A549 (cell line): ENCODE measurements at regions not wholly inside any gene's neighbourhood (a gene's known extent, or its start where the extent isn't known, plus 50 kb on each side); places are given as distances from the start of the nearest gene placed in this dataset.

Source experiments
- ATAC-seq, 2 experiments: fragments of 200-7000 bp in 1 of 2; fragments of >200 bp in 1 of 2; cut with Nextera tagmentation in 1 of 2; cut with Tn5 transposase in 1 of 2; 3 replicates each; pipeline versions ENCODE4 v1.8.0 to v1.9.1; 2018 to 2020; ENCODE audit warnings: mild to moderate bottlenecking in 1 of 2, moderate library complexity in 1 of 2
- CTCF ChIA-PET: fragments of 300-600 bp; sonication (Branson Sonifier 250); formaldehyde crosslinking; extraction: SDS; loops from one replicate; lab custom pipeline; 2021; ENCODE audit warnings: antibody characterized with exemption, inconsistent platforms; lab: Yijun Ruan, JAX
- POLR2A ChIA-PET: fragments of 350-600 bp; formaldehyde crosslinking; extraction: SDS; loops from one replicate; lab custom pipeline; 2021; ENCODE audit warnings: antibody characterized with exemption, inconsistent platforms; lab: Yijun Ruan, JAX
- DNase-seq, 2 experiments: peaks; one replicate each; pipeline versions ENCODE4 v3.0.0 to v3.0.0-alpha.2; 2011 to 2016; ENCODE audit warnings: low read depth in 1 of 2, low spot score in 1 of 2
- FAIRE-seq: peaks from 2 replicates; lab custom pipeline; 2011; peaks lifted over from hg19 to GRCh38; lab: Jason Lieb, UNC
- H3K27ac ChIP-seq, 2 experiments: fragments of >200 bp; sonication (Bioruptor Twin); formaldehyde crosslinking; 3 replicates each; pipeline ENCODE4 v1.5.1; 2016 to 2017
- H3K4me1 ChIP-seq: fragments of >200 bp; sonication (Bioruptor Twin); formaldehyde crosslinking; 3 replicates; pipeline ENCODE4 v1.6.1; 2016
- H3K4me2 ChIP-seq: fragments of >200 bp; sonication (Bioruptor Twin); formaldehyde crosslinking; 3 replicates; pipeline ENCODE4 v1.6.1; 2016
- H3K4me3 ChIP-seq: fragments of >200 bp; sonication (Bioruptor Twin); formaldehyde crosslinking; 3 replicates; pipeline ENCODE4 v1.5.1; 2016
- H3K9me3 ChIP-seq: fragments of >200 bp; sonication (Bioruptor Twin); formaldehyde crosslinking; 3 replicates; pipeline ENCODE4 v1.6.1; 2016
- ATOH8 ChIP-seq: fragments of 250-450 bp; sonication (Bioruptor Pico); IDR thresholded peaks from 2 replicates; pipeline ENCODE4 v1.5.0; 2020; ENCODE audit warnings: low read depth, mild to moderate bottlenecking, moderate library complexity
- CEBPB ChIP-seq, 2 experiments: fragments of >200 bp in 1 of 2; sonication (Bioruptor Twin) in 1 of 2; formaldehyde crosslinking in 1 of 2; IDR thresholded peaks; 2 replicates each; pipeline ENCODE4 v1.6.1; 2012 to 2016
- CHD2 ChIP-seq: fragments of 150-350 bp; IDR thresholded peaks from 2 replicates; pipeline ENCODE4 v1.6.1; 2014; ENCODE audit warnings: low read length; ENCODE audit not compliant: partially characterized antibody
- E2F6 ChIP-seq: IDR thresholded peaks from 2 replicates; pipeline ENCODE4 v1.6.1; 2012; ENCODE audit warnings: low read depth, borderline replicate concordance
- ESRRA ChIP-seq: fragments of 150-350 bp; IDR thresholded peaks from 2 replicates; pipeline ENCODE4 v1.6.1; 2014; ENCODE audit warnings: mild to moderate bottlenecking, low read length, borderline replicate concordance
- FOSB ChIP-seq: fragments of 250-450 bp; sonication (Bioruptor Pico); IDR thresholded peaks from 2 replicates; pipeline ENCODE4 v1.5.0; 2020; ENCODE audit warnings: mild to moderate bottlenecking, moderate library complexity
- HDAC2 ChIP-seq: fragments of 200-600 bp; sonication (generic); IDR thresholded peaks from 2 replicates; pipeline ENCODE4 v1.6.1; 2016
- JUNB ChIP-seq: fragments of >200 bp; sonication (Bioruptor Twin); formaldehyde crosslinking; IDR thresholded peaks from 2 replicates; pipeline ENCODE4 v1.6.1; 2016
- KDM1A ChIP-seq: fragments of 200-600 bp; sonication (generic); IDR thresholded peaks from 2 replicates; pipeline ENCODE4 v1.6.1; 2016; ENCODE audit warnings: low read depth, mild to moderate bottlenecking
- RARB ChIP-seq: fragments of 250-450 bp; sonication (Bioruptor Pico); IDR thresholded peaks from 2 replicates; pipeline ENCODE4 v1.8.0; 2021; ENCODE audit warnings: mild to moderate bottlenecking, moderate library complexity
- RFX5 ChIP-seq: fragments of 450-650 bp; IDR thresholded peaks from 2 replicates; pipeline ENCODE4 v1.7.1; 2014; ENCODE audit warnings: antibody characterized with exemption, mild to moderate bottlenecking, moderate library complexity
- RNF2 ChIP-seq: fragments of 200-600 bp; sonication (generic); IDR thresholded peaks from 2 replicates; pipeline ENCODE4 v1.6.1; 2016; ENCODE audit warnings: low read depth, mild to moderate bottlenecking, antibody characterized with exemption, moderate library complexity, borderline replicate concordance
- TFCP2L1 ChIP-seq: fragments of 250-450 bp; sonication (Bioruptor Pico); IDR thresholded peaks from 2 replicates; pipeline ENCODE4 v1.5.0; 2021; ENCODE audit warnings: mild to moderate bottlenecking
- ZFP36 ChIP-seq: fragments of 450-650 bp; IDR thresholded peaks from 2 replicates; pipeline ENCODE4 v1.6.1; 2014; ENCODE audit warnings: borderline replicate concordance; ENCODE audit not compliant: partially characterized antibody
- WGBS: methylation state at CpG from one replicate; pipeline ENCODE4 v1.1.6; 2017; ENCODE audit errors: missing lambda C conversion rate; 5-methylcytosine and 5-hydroxymethylcytosine counted together
- TF ChIP-seq, protein P1 (sequence below): fragments of 200-600 bp; sonication (generic); IDR thresholded peaks from 2 replicates; pipeline ENCODE4 v1.6.1; 2016; ENCODE audit warnings: antibody characterized with exemption, mild to moderate bottlenecking, moderate library complexity
- TF ChIP-seq, protein P2 (sequence below): fragments of 150-350 bp; IDR thresholded peaks from 2 replicates; pipeline ENCODE4 v1.6.1; 2014; ENCODE audit warnings: low read depth, mild to moderate bottlenecking, low read length
- TF ChIP-seq, protein P3 (sequence below): fragments of >200 bp; sonication (Bioruptor Twin); formaldehyde crosslinking; IDR thresholded peaks from 3 replicates; pipeline ENCODE4 v1.5.1; 2016

DNA sequence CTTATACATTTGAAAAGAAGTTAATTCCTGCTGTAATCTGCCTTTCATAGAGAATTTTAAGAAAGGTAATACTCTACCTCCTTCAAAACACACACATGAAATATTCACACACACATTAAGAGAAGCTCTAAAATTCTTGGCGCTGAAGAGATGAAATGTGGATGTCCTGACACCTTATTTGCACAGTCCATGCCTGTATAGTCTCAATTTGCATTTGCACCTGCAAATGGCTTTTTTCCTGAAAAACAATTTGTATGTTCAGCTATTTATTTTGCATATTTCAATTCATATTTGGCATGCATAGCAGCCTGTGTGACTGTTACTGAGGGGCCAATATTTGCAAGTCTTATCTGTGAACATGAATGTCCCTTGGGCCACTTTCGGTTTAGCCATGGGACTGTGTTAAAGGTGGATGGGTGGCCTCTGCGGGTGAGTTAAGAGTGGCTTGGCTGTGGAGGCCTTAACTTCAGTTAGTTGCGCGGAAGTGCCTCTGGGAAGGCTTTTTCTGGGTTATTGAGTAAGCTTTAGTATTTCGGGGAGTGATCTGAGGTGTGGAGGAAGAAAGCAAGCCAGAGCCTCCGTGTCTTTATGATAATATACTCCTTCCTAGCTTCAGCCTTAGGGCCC, 443.3 kb upstream of the FAT1 start:
- FAIRE-seq = no peak
- ChIA-PET CTCF (no interaction called here), POLR2A (no interaction called here)
- DNase-seq = no peak
- Histone ChIP-seq H3K4me2 (no peak overlapping the region), H3K27ac (no peak overlapping the region), H3K9me3 (no peaks in the 10 kb centered on the region), H3K4me1 (no peaks in the 10 kb centered on the region), H3K4me3 (no peak overlapping the region)
- ATAC-seq = no peak
- WGBS = 81% methylated on average over 7 of the region's 7 CpGs
- TF ChIP-seq CHD2 (no peak), CEBPB (IDR thresholded peaks at IDR 0.05) (no peak), KDM1A (no peak), E2F6 (no peak), FOSB (CRISPR knock-in tag) (no peak), RARB (CRISPR knock-in tag) (no peak), JUNB (no peak), RFX5 (no peak), ESRRA (no peak)
- TF ChIP-seq, protein P1, sequence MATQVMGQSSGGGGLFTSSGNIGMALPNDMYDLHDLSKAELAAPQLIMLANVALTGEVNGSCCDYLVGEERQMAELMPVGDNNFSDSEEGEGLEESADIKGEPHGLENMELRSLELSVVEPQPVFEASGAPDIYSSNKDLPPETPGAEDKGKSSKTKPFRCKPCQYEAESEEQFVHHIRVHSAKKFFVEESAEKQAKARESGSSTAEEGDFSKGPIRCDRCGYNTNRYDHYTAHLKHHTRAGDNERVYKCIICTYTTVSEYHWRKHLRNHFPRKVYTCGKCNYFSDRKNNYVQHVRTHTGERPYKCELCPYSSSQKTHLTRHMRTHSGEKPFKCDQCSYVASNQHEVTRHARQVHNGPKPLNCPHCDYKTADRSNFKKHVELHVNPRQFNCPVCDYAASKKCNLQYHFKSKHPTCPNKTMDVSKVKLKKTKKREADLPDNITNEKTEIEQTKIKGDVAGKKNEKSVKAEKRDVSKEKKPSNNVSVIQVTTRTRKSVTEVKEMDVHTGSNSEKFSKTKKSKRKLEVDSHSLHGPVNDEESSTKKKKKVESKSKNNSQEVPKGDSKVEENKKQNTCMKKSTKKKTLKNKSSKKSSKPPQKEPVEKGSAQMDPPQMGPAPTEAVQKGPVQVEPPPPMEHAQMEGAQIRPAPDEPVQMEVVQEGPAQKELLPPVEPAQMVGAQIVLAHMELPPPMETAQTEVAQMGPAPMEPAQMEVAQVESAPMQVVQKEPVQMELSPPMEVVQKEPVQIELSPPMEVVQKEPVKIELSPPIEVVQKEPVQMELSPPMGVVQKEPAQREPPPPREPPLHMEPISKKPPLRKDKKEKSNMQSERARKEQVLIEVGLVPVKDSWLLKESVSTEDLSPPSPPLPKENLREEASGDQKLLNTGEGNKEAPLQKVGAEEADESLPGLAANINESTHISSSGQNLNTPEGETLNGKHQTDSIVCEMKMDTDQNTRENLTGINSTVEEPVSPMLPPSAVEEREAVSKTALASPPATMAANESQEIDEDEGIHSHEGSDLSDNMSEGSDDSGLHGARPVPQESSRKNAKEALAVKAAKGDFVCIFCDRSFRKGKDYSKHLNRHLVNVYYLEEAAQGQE = no peak

DNA sequence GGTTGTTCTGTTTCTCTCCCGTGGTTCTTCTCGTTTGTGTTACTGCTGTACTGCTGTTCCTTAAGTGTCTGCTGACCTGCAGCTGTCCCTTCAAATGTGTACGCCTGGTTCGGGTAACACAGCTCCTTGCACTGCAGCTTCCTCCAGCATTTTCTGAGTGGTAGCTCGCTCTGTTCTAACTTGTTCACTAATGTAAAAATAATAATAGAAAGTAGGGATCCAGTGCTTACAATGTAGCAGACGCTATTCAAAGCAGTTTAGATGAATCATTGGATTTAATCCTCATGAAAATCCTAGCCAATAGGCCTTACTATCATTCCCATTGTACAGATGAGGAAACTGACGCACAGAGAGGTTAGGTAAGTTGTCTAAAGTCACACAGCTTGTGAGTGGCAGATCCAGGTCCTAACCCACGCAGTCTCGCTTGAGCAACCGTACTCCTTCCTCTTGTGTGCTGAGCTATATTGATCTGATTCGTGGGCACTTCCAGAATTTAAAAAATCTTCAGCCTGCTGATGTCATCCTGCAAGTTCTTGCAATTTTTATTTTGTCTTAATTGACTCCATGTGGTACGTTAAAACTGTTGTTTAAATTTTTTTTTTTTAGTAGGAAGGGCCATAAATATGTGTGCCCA, 448.2 kb upstream of the FAT1 start:
- WGBS = 70% methylated on average over 12 of the region's 12 CpGs
- ATAC-seq (no peak), FAIRE-seq (no peak), DNase-seq (no peak)
- TF ChIP-seq, protein P2, sequence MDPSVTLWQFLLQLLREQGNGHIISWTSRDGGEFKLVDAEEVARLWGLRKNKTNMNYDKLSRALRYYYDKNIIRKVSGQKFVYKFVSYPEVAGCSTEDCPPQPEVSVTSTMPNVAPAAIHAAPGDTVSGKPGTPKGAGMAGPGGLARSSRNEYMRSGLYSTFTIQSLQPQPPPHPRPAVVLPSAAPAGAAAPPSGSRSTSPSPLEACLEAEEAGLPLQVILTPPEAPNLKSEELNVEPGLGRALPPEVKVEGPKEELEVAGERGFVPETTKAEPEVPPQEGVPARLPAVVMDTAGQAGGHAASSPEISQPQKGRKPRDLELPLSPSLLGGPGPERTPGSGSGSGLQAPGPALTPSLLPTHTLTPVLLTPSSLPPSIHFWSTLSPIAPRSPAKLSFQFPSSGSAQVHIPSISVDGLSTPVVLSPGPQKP = no peak
- TF ChIP-seq RNF2 (no peak), ATOH8 (no peak), ZFP36 (no peak), HDAC2 (no peak), TFCP2L1 (no peak)
- TF ChIP-seq, protein P3, sequence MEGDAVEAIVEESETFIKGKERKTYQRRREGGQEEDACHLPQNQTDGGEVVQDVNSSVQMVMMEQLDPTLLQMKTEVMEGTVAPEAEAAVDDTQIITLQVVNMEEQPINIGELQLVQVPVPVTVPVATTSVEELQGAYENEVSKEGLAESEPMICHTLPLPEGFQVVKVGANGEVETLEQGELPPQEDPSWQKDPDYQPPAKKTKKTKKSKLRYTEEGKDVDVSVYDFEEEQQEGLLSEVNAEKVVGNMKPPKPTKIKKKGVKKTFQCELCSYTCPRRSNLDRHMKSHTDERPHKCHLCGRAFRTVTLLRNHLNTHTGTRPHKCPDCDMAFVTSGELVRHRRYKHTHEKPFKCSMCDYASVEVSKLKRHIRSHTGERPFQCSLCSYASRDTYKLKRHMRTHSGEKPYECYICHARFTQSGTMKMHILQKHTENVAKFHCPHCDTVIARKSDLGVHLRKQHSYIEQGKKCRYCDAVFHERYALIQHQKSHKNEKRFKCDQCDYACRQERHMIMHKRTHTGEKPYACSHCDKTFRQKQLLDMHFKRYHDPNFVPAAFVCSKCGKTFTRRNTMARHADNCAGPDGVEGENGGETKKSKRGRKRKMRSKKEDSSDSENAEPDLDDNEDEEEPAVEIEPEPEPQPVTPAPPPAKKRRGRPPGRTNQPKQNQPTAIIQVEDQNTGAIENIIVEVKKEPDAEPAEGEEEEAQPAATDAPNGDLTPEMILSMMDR = no peak
- no peaks in the 10 kb centered on the region for H3K9me3 ChIP-seq
- POLR2A ChIA-PET = no interaction called here
- H3K4me1 ChIP-seq = no peaks in the 10 kb centered on the region
- H3K4me3 ChIP-seq = no peak overlapping the region
- H3K27ac ChIP-seq = no peak overlapping the region
- no peak overlapping the region for H3K4me2 ChIP-seq
- CTCF ChIA-PET = interaction anchor here (0.7 kb wide), 1 partner anchor 90 kb away, joined by 3 read pairs; no protein-coding TSS in a partner anchor
